ENCODE measurements at regions not wholly inside any gene's neighbourhood (a gene's known extent, or its start where the extent isn't known, plus 50 kb on each side); places are given as distances from the start of the nearest gene placed in this dataset.

GRCh38 chr20:59391975-59392374 is 91.6 kb downstream of the EDN3 start:
- H3K27ac Mint-ChIP-seq: no peak overlapping the region
- ChIA-PET POLR2A (ENCODE audit: partially characterized antibody) (no interaction called here), CTCF (ENCODE audit: partially characterized antibody) (interaction anchor here (1.5 kb wide), 1 partner anchor 11 kb away, joined by 4 read pairs; no protein-coding TSS in a partner anchor)
- H3K4me1 Mint-ChIP-seq: no peaks in the 10 kb centered on the region
- Histone ChIP-seq H3K36me3 (ENCODE audit: insufficient read depth, low read length) (no peaks in the 10 kb centered on the region), H3K4me3 (ENCODE audit: low read length in 2 of 2) (no peak overlapping the region), H3K4me1 (ENCODE audit: insufficient read depth, low read length) (no peaks in the 10 kb centered on the region), H3K27ac (ENCODE audit: low read depth, low read length) (no peak overlapping the region), H3K9me3 (ENCODE audit: control insufficient read depth in 1 of 2, low read length in 2 of 2) (no peaks in the 10 kb centered on the region), H3K27me3 (ENCODE audit: insufficient read depth, low read length) (no peaks in the 10 kb centered on the region)
- H3K9me3 Mint-ChIP-seq: peaks cover 0 to 6% (median 0%) of the 10 kb centered on the region in 8 donors
- H3K27me3 Mint-ChIP-seq: peaks cover 3 to 13% of the 10 kb centered on the region in 2 donors
- no peaks in the 10 kb centered on the region for H3K36me3 Mint-ChIP-seq
- intact Hi-C loops (cut with micrococcal nuclease): no loop called here
- no peak for DNase-seq
- H3K4me3 Mint-ChIP-seq: no peak overlapping the region

DNA sequence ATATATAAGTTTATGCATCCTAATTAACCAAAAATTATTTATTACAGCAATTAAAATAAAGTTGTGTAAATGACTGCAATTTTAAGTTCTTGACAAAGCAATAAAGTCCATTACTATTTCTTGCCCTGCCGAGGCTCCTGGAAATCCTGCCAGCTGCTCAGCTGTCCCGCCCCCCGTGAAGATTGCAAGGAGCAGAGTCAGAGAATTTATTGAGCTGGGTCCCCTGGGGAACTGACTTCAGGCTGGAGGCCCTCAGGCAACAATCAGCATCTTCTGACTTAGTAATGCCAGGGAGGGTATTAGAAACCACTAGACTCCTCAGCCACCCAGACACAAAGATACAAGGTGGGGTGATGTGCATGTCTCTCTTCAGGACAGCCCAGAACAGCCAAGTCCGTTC is 92.3 kb downstream of the EDN3 start:
- Histone ChIP-seq H3K27me3 (ENCODE audit: insufficient read depth, low read length) (no peaks in the 10 kb centered on the region), H3K4me3 (ENCODE audit: low read length in 2 of 2) (no peak overlapping the region), H3K27ac (ENCODE audit: low read depth, low read length) (no peak overlapping the region), H3K36me3 (ENCODE audit: insufficient read depth, low read length) (no peaks in the 10 kb centered on the region), H3K4me1 (ENCODE audit: insufficient read depth, low read length) (no peaks in the 10 kb centered on the region), H3K9me3 (ENCODE audit: control insufficient read depth in 1 of 2, low read length in 2 of 2) (no peaks in the 10 kb centered on the region)
- no peak overlapping the region for H3K27ac Mint-ChIP-seq
- ChIA-PET CTCF (ENCODE audit: partially characterized antibody) (interaction anchor here (0.7 kb wide), 1 partner anchor 525 kb away, joined by 4 read pairs; no protein-coding TSS in a partner anchor), POLR2A (ENCODE audit: partially characterized antibody) (no interaction called here)
- DNase-seq: no peak
- H3K4me3 Mint-ChIP-seq: no peak overlapping the region
- H3K9me3 Mint-ChIP-seq: peaks cover 0 to 6% (median 0%) of the 10 kb centered on the region in 8 donors
- H3K27me3 Mint-ChIP-seq: peaks cover 3 to 13% of the 10 kb centered on the region in 2 donors
- H3K4me1 Mint-ChIP-seq: no peaks in the 10 kb centered on the region
- intact Hi-C loops (cut with micrococcal nuclease): no loop called here
- no peaks in the 10 kb centered on the region for H3K36me3 Mint-ChIP-seq

DNA sequence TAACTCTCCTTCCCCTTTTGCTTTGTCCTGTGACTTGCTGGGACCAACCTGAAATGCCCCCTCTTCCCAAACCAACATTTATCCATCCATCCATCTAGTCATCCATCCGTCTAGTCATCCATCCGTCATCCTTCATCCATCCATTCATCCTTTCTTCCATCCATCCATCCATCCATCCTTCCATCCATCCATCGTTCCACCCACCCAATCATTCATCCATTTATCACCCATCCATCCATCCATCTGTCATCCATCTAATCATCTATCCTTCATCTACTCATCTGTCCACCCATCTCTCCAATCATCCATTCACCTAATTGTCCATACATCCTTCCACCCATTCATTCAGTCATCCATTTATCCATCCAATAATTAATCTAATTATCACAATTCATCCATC is 92.7 kb downstream of the EDN3 start:
- H3K27me3 ChIP-seq (ENCODE audit: insufficient read depth, low read length): no peaks in the 10 kb centered on the region
- H3K4me1 ChIP-seq (ENCODE audit: insufficient read depth, low read length): no peaks in the 10 kb centered on the region
- peaks cover 3 to 13% of the 10 kb centered on the region in 2 donors for H3K27me3 Mint-ChIP-seq
- intact Hi-C loops (cut with micrococcal nuclease): no loop called here
- H3K36me3 ChIP-seq (ENCODE audit: insufficient read depth, low read length): no peaks in the 10 kb centered on the region
- no peaks in the 10 kb centered on the region for H3K4me1 Mint-ChIP-seq
- H3K36me3 Mint-ChIP-seq: no peaks in the 10 kb centered on the region
- H3K27ac Mint-ChIP-seq: no peak overlapping the region
- no peak for DNase-seq
- H3K4me3 ChIP-seq (ENCODE audit: low read length in 2 of 2): no peak overlapping the region
- H3K9me3 Mint-ChIP-seq: peaks cover 0 to 6% (median 0%) of the 10 kb centered on the region in 8 donors
- no peak overlapping the region for H3K27ac ChIP-seq (ENCODE audit: low read depth, low read length)
- ChIA-PET POLR2A (ENCODE audit: partially characterized antibody) (no interaction called here), CTCF (ENCODE audit: partially characterized antibody) (interaction anchor here (0.7 kb wide), 1 partner anchor 525 kb away, joined by 4 read pairs; no protein-coding TSS in a partner anchor)
- H3K4me3 Mint-ChIP-seq: no peak overlapping the region
- H3K9me3 ChIP-seq (ENCODE audit: control insufficient read depth in 1 of 2, low read length in 2 of 2): no peaks in the 10 kb centered on the region

- Histone ChIP-seq H3K36me3 (ENCODE audit: insufficient read depth, low read length) (no peaks in the 10 kb centered on the region), H3K27ac (ENCODE audit: low read depth, low read length) (no peak overlapping the region), H3K9me3 (ENCODE audit: control insufficient read depth in 1 of 2, low read length in 2 of 2) (no peaks in the 10 kb centered on the region), H3K4me3 (ENCODE audit: low read length in 2 of 2) (no peak overlapping the region), H3K27me3 (ENCODE audit: insufficient read depth, low read length) (no peaks in the 10 kb centered on the region), H3K4me1 (ENCODE audit: insufficient read depth, low read length) (peaks cover 6% of the 10 kb centered on the region)
- POLR2A ChIA-PET (ENCODE audit: partially characterized antibody): no interaction called here
- Mint-ChIP-seq H3K27ac (no peak overlapping the region), H3K9me3 (peaks cover 0 to 4% (median 0%) of the 10 kb centered on the region in 8 donors), H3K4me1 (no peaks in the 10 kb centered on the region), H3K36me3 (no peaks in the 10 kb centered on the region), H3K27me3 (peaks cover 0 to 9% of the 10 kb centered on the region in 2 donors), H3K4me3 (no peak overlapping the region)
- CTCF ChIA-PET (ENCODE audit: partially characterized antibody): interaction anchor here (1.8 kb wide), 1 partner anchor 8 kb away, joined by 6 read pairs; no protein-coding TSS in a partner anchor
- intact Hi-C loops (cut with micrococcal nuclease): no loop called here
- no peak for DNase-seq
Observed at GRCh38 chr20:59395729-59396128, 95.3 kb downstream of the EDN3 start.

GRCh38 chr20:59398537-59399205 is 98.3 kb downstream of the EDN3 start:
- peaks cover 0 to 2% (median 0%) of the 10 kb centered on the region in 4 donors for H3K4me1 Mint-ChIP-seq

GRCh38 chr20:59399426-59400099 is 99.2 kb downstream of the EDN3 start:
- H3K27ac ChIP-seq (ENCODE audit: low read depth, low read length): no peak overlapping the region
- H3K27ac Mint-ChIP-seq: no peak overlapping the region
- intact Hi-C loops (cut with micrococcal nuclease): no loop called here
- no peak overlapping the region for H3K4me3 ChIP-seq (ENCODE audit: low read length in 2 of 2)
- ChIA-PET CTCF (ENCODE audit: partially characterized antibody) (no interaction called here), POLR2A (ENCODE audit: partially characterized antibody) (no interaction called here)
- H3K4me3 Mint-ChIP-seq: no peak overlapping the region
- H3K9me3 Mint-ChIP-seq: no peaks in the 10 kb centered on the region
- H3K27me3 ChIP-seq (ENCODE audit: insufficient read depth, low read length): no peaks in the 10 kb centered on the region
- H3K4me1 Mint-ChIP-seq: peaks cover 0 to 4% (median under 1%) of the 10 kb centered on the region in 4 donors
- no peaks in the 10 kb centered on the region for H3K36me3 Mint-ChIP-seq
- peaks cover 32% of the 10 kb centered on the region for H3K4me1 ChIP-seq (ENCODE audit: insufficient read depth, low read length)
- H3K27me3 Mint-ChIP-seq: peaks cover 4% of the 10 kb centered on the region in 2 donors
- H3K9me3 ChIP-seq (ENCODE audit: control insufficient read depth in 1 of 2, low read length in 2 of 2): no peaks in the 10 kb centered on the region
- DNase-seq: no peak
- H3K36me3 ChIP-seq (ENCODE audit: insufficient read depth, low read length): no peaks in the 10 kb centered on the region

More at GRCh38 chr20:59398537-59399205, 98.3 kb downstream of the EDN3 start:
- Histone ChIP-seq H3K36me3 (ENCODE audit: insufficient read depth, low read length) (no peaks in the 10 kb centered on the region), H3K4me1 (ENCODE audit: insufficient read depth, low read length) (peaks cover 28% of the 10 kb centered on the region), H3K9me3 (ENCODE audit: control insufficient read depth in 1 of 2, low read length in 2 of 2) (no peaks in the 10 kb centered on the region), H3K27ac (ENCODE audit: low read depth, low read length) (no peak overlapping the region), H3K27me3 (ENCODE audit: insufficient read depth, low read length) (no peaks in the 10 kb centered on the region), H3K4me3 (ENCODE audit: low read length in 2 of 2) (no peak overlapping the region)
- intact Hi-C loops (cut with micrococcal nuclease): no loop called here
- Mint-ChIP-seq H3K27me3 (peaks cover 0 to 3% of the 10 kb centered on the region in 2 donors), H3K9me3 (no peaks in the 10 kb centered on the region), H3K36me3 (no peaks in the 10 kb centered on the region), H3K4me3 (no peak overlapping the region), H3K27ac (no peak overlapping the region)
- DNase-seq: no peak
- POLR2A ChIA-PET (ENCODE audit: partially characterized antibody): no interaction called here
- CTCF ChIA-PET (ENCODE audit: partially characterized antibody): no interaction called here

DNA sequence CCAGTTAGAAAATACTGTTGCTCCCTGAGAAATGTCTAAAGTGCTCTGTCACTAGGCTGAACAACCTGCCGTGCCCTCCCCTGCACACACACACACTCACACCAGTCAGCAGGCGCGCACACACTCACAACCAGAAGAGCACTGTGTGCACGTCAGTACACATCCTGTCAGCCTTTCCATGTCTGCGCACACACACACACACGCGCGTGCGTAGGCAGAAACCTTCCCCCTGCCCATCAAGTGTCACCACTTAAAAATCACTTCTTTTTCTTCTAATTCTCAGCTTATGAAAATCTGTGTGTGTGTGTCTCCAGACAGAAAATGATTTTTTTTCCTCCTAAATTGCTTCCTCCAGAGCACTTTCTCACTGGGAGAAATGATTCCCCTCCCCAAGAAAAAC is 100.3 kb downstream of the EDN3 start:
- CTCF ChIA-PET (ENCODE audit: partially characterized antibody): no interaction called here
- Histone ChIP-seq H3K27me3 (ENCODE audit: insufficient read depth, low read length) (no peaks in the 10 kb centered on the region), H3K4me3 (ENCODE audit: low read length in 2 of 2) (no peak overlapping the region), H3K27ac (ENCODE audit: low read depth, low read length) (no peak overlapping the region), H3K4me1 (ENCODE audit: insufficient read depth, low read length) (peaks cover 32% of the 10 kb centered on the region), H3K36me3 (ENCODE audit: insufficient read depth, low read length) (no peaks in the 10 kb centered on the region), H3K9me3 (ENCODE audit: control insufficient read depth in 1 of 2, low read length in 2 of 2) (no peaks in the 10 kb centered on the region)
- peak in 4 of 5 donors; percentile 9 to 52 (median 18) for DNase-seq
- Mint-ChIP-seq H3K36me3 (no peaks in the 10 kb centered on the region), H3K27ac (no peak overlapping the region), H3K27me3 (peaks cover 12 to 13% of the 10 kb centered on the region in 2 donors), H3K4me1 (peaks cover 0 to 4% (median under 1%) of the 10 kb centered on the region in 4 donors), H3K9me3 (no peaks in the 10 kb centered on the region), H3K4me3 (no peak overlapping the region)
- POLR2A ChIA-PET (ENCODE audit: partially characterized antibody): no interaction called here
- intact Hi-C loops (cut with micrococcal nuclease): no loop called here

All from CD4-positive, alpha-beta memory T cell (primary cell).